ENCODE measurements at regions not wholly inside any gene's neighbourhood (a gene's known extent, or its start where the extent isn't known, plus 50 kb on each side); places are given as distances from the start of the nearest gene placed in this dataset.

DNA sequence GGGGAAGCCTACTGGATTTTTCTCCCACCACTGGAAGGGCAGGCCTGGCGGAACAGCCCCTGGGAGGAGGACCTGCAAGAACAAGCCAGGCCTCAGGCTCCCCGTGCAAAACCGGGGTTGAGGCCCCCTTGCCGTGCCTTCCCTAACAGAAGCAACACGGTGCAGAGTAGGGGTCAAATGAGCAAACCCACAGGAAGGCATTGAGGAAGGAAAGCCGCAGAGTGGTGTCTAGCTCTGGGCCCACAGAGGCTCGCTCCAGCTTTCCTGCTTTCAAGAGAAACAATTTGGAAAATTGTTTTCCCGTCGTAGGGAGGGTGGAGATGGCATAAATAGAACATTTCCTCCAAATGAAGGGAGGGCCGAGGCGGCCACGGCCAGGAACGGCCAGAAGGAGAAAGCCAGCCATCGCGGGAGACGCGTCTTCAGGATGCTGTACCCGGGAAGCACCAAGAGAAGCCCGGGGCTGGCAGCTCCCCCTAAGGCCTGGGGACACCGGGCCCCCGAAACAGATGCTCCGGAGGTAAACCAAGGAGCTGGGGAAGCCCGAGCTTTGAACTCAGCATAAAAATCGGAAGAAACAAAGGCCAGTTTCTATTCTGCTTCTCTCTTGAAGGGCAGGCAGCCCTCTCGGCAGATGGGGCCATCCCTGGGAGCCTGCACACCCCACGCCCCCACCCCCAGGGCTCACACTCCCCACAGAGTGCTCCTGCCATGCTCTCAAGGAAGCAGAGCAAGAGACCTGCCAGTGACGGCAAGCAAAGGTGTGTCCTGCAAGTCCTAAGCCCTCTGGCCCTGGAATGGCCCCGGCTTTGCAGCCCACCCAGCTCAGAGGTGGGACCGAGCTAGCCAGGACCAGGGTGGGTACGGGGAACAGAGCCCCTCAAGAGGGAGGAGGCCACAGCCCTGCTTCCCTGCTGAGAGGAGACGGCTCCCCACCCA, 92.0 kb downstream of the RBFOX3 start:
- H3K4me3 ChIP-seq (ENCODE audit: low read depth in 1 of 2, low read length in 2 of 2) = no peak overlapping the region
- H3K4me1 ChIP-seq (ENCODE audit: insufficient read depth, low read length) = no peaks in the 10 kb centered on the region
- H3K36me3 ChIP-seq (ENCODE audit: insufficient read depth, low read length) = no peaks in the 10 kb centered on the region
- ATAC-seq (ENCODE audit: insufficient read depth, low read depth) = no peak
- no peak overlapping the region for H2AFZ ChIP-seq (ENCODE audit: low read depth, low read length)
- H3K9ac ChIP-seq (ENCODE audit: low read depth, low read length) = no peak overlapping the region
- no peak overlapping the region for H3K27ac ChIP-seq (ENCODE audit: low read length)
- no peaks in the 10 kb centered on the region for H3K9me3 ChIP-seq (ENCODE audit: insufficient read depth, low read length, severe bottlenecking)
- no peak overlapping the region for H3K4me2 ChIP-seq (ENCODE audit: insufficient read depth, low read length)
- peaks cover 17% of the 10 kb centered on the region for H3K27me3 ChIP-seq (ENCODE audit: insufficient read depth, low read length, poor library complexity)
- H4K20me1 ChIP-seq (ENCODE audit: insufficient read depth, low read length) = peaks cover 4% of the 10 kb centered on the region; the same call in 1 of the 2 replicates
- H3K79me2 ChIP-seq (ENCODE audit: insufficient read depth, low read length) = no peaks in the 10 kb centered on the region
- TF ChIP-seq CTCF (IDR thresholded peaks at IDR 0.05; ENCODE audit: borderline replicate concordance, extremely low read depth, low read length, poor library complexity, severe bottlenecking) (no peak), EZH2 (IDR thresholded peaks at IDR 0.05; ENCODE audit: borderline replicate concordance, low read depth, low read length, severe bottlenecking) (no peak)
- DNase-seq = no peak

- peaks cover 8% of the 10 kb centered on the region for H3K27me3 ChIP-seq (ENCODE audit: insufficient read depth, low read length, poor library complexity)
- peaks cover 4% of the 10 kb centered on the region for H3K9me3 ChIP-seq (ENCODE audit: insufficient read depth, low read length, severe bottlenecking)
- H4K20me1 ChIP-seq (ENCODE audit: insufficient read depth, low read length) = peaks cover 4% of the 10 kb centered on the region; the same call in 1 of the 2 replicates
- ATAC-seq (ENCODE audit: insufficient read depth, low read depth) = no peak
- H3K4me2 ChIP-seq (ENCODE audit: insufficient read depth, low read length) = no peak overlapping the region
- H2AFZ ChIP-seq (ENCODE audit: low read depth, low read length) = no peak overlapping the region
- no peak for TF ChIP-seq EZH2 (IDR thresholded peaks at IDR 0.05; ENCODE audit: borderline replicate concordance, low read depth, low read length, severe bottlenecking)
- TF ChIP-seq CTCF (IDR thresholded peaks at IDR 0.05; ENCODE audit: borderline replicate concordance, extremely low read depth, low read length, poor library complexity, severe bottlenecking) = no peak
- H3K79me2 ChIP-seq (ENCODE audit: insufficient read depth, low read length) = no peaks in the 10 kb centered on the region
- no peaks in the 10 kb centered on the region for H3K4me1 ChIP-seq (ENCODE audit: insufficient read depth, low read length)
- H3K27ac ChIP-seq (ENCODE audit: low read length) = no peak overlapping the region
- H3K4me3 ChIP-seq (ENCODE audit: low read depth in 1 of 2, low read length in 2 of 2) = no peak overlapping the region
- no peak overlapping the region for H3K9ac ChIP-seq (ENCODE audit: low read depth, low read length)
- no peaks in the 10 kb centered on the region for H3K36me3 ChIP-seq (ENCODE audit: insufficient read depth, low read length)
- DNase-seq = no peak
These were observed 92.8 kb downstream of the RBFOX3 start for GRCh38 chr17:79517827-79518584.

GRCh38 chr17:79515646-79516571, 94.9 kb downstream of the RBFOX3 start:
- DNase-seq (no peak), ATAC-seq (ENCODE audit: insufficient read depth, low read depth) (no peak)
- no peak overlapping the region for H3K27ac ChIP-seq (ENCODE audit: low read length)
- H4K20me1 ChIP-seq (ENCODE audit: insufficient read depth, low read length) = peaks cover 4% of the 10 kb centered on the region; the same call in 1 of the 2 replicates
- TF ChIP-seq EZH2 (IDR thresholded peaks at IDR 0.05; ENCODE audit: borderline replicate concordance, low read depth, low read length, severe bottlenecking) (no peak), CTCF (IDR thresholded peaks at IDR 0.05; ENCODE audit: borderline replicate concordance, extremely low read depth, low read length, poor library complexity, severe bottlenecking) (no peak)
- no peak overlapping the region for H3K4me3 ChIP-seq (ENCODE audit: low read depth in 1 of 2, low read length in 2 of 2)
- H3K4me2 ChIP-seq (ENCODE audit: insufficient read depth, low read length) = no peak overlapping the region
- no peak overlapping the region for H2AFZ ChIP-seq (ENCODE audit: low read depth, low read length)
- no peak overlapping the region for H3K9ac ChIP-seq (ENCODE audit: low read depth, low read length)
- peaks cover 4% of the 10 kb centered on the region for H3K27me3 ChIP-seq (ENCODE audit: insufficient read depth, low read length, poor library complexity)
- H3K79me2 ChIP-seq (ENCODE audit: insufficient read depth, low read length) = no peaks in the 10 kb centered on the region
- H3K4me1 ChIP-seq (ENCODE audit: insufficient read depth, low read length) = no peaks in the 10 kb centered on the region
- no peaks in the 10 kb centered on the region for H3K36me3 ChIP-seq (ENCODE audit: insufficient read depth, low read length)
- peaks cover 4% of the 10 kb centered on the region for H3K9me3 ChIP-seq (ENCODE audit: insufficient read depth, low read length, severe bottlenecking)

Measured in DND-41 (cell line).